Activated CD8-positive, alpha-beta memory T cell treated with anti-CD3 and anti-CD28 coated beads for 48 hours (primary cell): ENCODE measurements at regions not wholly inside any gene's neighbourhood (a gene's known extent, or its start where the extent isn't known, plus 50 kb on each side); places are given as distances from the start of the nearest gene placed in this dataset.
"Not testable (repeated sequence)": the region's sequence is repeated elsewhere in the genome, so short reads cannot be mapped to it uniquely, and the experiment has no call there.

Experiments used
- DNase-seq, 3 experiments: peaks; one replicate each; pipeline ENCODE4 v3.0.0-alpha.2; 2020; ENCODE audit warnings: low read depth in 2 of 3, low spot score in 2 of 3

DNA sequence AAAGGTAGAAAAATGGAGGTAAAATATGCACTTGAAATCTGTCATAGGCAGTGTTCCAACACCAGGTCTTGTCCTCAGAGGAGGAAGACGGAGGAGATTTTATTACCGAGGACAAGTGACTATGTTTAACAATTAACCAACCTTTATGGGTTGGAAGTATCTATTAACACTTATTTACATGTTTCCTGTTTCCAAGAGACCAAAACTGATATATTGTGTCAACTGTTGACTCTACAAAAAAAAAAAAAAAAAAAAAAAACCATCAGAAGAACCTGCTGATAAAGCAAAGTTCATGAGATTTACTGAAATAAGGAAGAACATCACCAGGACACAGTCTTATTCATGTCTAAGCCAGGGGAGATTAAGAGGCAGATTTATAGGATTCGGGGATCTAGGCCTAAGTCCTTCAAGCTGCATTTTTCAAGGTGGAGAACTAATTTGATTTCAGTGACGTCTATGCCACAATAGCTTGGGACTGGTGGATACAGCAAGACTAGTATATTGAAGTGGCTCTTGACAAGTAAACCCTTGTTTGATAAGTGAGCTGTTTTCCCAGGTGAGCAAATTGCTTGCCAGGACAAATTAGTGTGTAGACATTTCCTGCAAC, 126.6 kb upstream of the NAA20 start:
- DNase-seq = no peak

DNA sequence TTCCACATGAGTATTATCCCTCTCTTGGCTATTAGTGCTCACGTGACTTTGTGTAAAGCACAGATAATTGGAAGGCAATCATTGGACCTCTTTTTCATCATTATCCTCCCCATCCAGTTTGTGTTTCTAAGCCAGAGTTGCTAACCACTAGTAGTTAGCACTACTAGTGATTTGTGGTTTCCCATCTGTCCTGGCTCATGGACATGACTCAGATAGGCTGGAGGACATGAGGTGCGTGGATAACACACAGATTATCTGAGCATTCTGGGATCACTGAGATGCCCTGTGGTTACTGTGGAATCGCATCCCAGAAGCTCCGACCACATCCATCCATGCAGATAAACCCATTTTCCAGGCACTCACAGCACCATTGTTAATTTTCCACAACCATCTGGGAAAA, 123.8 kb upstream of the NAA20 start:
- no peak for DNase-seq

DNA sequence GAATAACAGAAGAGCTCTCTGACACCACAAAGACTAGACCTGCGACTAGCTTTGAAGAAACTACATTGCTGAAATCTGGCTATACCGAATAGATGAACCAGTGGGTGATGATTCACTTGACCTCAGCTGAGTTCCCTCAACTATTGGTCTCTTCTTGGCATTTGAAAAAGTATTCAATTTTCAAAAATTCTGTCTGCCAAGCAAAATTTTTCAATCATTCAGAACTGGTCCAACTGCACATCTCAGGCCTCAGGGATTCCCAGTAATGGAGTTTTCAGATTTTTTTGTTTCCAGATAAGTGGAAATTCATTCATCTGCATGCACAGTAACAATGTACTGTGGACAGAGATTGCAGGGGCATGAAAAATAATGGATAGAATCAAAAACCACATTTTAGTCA, 121.4 kb upstream of the NAA20 start:
- no peak for DNase-seq

DNA sequence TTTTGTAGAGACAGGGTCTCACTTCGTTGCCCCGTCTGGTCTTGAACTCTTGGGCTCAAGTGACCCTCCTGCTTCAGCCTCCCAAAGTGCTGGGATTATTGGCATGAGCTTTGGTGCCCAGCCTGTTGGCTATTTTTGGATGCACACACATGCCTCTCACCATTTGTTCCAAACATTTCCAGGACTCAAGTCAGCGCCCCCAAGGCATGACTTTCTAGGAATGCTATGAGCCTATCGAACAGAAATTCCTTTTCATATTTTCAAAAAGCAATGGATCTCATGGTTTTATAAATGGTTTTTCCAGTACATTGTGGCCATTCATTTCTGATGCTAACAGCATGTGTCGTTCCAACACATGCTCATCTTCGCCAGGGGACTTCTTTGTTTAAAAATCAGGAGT, 119.3 kb upstream of the NAA20 start:
- DNase-seq = no peak

DNA sequence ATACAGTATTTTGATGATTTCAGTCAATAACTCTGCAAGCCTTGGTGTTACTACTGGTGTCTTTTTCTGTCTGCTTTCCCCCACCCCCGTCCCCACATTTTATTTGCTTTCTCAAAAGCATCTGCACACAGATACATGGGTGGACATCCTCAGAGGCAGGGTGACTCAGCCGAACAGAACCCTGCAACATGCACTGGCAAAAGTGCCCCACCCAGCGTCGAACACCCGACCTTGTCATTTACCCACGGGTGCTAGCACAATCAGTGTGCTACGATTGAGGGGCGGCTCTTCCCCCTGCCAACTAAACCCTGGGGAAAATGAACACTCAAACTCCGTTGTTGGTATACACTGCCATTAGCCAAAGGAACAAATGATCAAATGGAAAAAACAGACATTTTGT, 115.9 kb upstream of the NAA20 start:
- DNase-seq = no peak

DNA sequence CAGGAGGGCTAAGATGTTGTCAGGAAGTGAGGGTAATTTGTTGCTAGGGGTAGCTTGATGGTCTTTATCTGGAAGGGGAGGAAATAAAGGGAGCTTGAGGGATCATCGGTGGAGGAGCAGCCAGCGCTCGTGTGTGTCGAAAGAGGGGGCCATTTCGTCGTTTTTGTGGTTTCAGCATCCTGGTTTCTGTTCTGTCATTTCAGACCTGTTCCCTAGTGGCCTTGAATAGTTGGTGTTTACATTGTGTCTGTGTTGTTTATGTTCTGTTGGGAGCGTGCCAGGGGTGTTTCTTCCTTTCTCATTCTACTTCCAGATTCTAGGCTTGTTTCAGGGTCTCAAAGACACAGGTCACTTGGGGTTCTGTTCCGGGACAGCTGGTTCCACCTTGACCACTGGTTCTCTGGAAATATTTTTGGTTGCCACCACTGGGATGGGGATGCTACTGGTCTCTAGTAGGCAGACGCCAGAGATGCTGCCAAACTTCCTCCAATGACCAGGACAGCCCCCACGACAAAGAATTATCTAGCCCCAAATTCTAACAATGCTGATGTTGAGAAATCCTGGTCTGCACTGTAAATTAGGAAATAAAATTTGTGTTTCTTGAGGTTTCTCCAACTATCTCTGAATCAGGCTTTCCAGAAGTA, 113.9 kb upstream of the NAA20 start:
- no peak for DNase-seq

DNA sequence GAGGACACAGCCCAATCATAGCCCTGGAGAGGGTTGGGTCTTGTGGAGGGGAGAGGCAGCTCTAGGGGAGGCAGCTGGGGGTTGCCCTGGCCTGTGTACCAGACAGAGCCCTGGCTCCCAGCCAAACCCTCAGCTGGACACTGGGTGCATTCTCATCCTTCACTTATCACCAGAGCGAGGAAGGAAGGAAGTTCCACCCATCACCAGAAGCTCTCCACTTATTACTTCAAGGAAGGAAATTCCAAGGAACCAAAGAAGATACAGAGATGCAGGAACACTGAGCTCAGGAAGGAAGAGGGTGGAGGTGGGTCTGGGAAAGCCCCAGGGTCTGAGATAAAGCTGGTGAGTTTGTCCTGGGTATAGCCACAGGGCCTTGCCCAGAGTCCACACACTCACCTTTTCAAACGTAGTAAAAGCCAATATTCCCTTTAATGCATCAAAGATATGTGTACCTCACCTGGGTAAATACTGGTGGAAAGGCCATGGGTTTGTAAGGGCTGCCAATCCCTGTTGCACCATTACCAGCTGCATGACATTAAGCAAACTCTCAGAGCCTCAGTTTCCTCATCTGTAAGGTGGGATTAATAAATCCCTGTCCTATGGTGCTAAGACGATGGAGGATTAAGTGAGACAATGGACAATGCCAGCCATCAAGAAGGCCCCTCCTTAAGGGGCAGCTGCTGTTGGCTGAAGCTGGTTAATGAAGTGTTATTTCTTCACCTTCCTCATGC, 109.7 kb upstream of the NAA20 start:
- no peak for DNase-seq

DNA sequence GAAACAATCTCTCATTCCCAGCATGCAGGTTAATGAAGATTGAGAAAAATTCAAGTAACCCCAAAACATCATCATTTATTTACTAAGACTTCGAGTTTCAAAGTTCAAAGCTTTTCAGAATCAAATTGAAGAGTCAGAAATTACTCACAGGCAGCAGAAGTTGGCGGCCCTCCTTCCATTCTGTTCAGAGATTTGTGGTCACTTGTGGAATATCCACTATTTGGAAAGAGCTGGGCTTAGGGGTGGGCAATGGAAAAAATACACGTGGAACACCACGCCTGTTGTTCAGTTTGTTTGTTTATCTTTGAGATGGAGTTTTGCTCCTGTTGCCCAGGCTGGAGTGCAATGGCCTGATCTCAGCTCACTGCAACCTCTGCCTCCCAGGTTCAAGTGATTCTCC, 108.6 kb upstream of the NAA20 start:
- no peak for DNase-seq

DNA sequence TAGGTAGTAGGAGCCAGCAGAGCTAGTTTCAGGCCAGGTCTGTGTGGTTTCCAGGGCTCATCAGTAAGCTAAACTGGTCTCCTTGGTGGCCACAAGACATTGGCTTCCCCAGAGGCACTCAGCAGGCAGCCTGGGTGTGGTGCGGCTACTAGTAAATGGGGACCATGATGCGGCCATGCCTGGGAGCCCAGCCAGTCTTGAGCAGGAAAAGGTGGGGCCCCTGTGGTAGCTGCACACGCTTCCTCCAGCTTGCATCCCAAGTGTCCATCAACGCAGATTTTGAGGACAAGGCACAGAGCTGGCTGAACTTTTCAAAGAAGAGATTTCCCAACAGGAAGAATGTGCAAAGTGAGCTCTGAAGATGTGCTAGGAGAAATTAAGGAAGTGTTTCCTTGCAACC, 107.4 kb upstream of the NAA20 start:
- DNase-seq = no peak

DNA sequence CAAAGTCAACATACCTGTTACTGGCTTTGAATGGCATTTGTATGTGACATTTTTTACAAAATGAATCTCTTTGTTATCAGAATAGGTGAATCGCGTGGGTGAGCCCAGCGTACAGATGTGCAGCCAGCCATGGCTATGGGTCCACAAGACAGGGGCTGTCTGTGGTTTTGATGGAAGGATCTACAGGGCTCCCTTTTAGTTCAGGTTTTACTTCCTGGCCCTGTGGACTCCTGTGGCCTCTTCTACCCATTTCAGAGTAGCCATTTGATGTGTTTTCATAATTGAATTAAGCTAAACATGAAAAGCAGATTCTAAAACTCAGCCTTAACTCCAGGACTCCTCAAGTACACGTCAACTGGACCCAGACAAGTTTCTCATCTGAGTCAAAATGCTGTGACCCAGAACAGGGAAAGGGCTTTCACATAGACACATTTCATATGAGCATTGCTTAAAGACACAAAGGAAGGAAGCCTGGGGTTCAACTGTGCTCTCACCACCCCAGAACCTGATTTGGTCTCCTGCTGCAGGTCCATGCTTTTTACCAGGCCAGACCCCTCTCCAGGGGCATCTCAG, 105.3 kb upstream of the NAA20 start:
- no peak for DNase-seq

DNA sequence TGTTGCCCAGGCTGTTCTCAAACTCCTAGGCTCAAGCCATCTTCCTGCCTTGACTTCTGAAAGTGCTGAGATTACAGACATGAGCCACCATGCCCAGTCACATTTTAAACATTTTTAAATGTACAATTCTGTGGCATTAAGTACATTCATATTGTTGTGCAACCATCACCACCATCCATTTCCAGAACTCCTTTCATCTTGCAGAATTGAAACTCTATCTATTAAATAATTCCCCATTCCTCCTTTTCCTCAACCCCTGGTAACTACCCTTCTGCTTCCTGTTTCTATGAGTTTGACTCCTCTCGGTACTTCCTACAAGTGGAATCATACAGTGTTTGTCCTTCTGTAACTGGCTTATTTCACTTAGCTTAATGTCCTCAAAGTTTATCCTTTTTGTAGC, 103.8 kb upstream of the NAA20 start:
- DNase-seq = no peak

DNA sequence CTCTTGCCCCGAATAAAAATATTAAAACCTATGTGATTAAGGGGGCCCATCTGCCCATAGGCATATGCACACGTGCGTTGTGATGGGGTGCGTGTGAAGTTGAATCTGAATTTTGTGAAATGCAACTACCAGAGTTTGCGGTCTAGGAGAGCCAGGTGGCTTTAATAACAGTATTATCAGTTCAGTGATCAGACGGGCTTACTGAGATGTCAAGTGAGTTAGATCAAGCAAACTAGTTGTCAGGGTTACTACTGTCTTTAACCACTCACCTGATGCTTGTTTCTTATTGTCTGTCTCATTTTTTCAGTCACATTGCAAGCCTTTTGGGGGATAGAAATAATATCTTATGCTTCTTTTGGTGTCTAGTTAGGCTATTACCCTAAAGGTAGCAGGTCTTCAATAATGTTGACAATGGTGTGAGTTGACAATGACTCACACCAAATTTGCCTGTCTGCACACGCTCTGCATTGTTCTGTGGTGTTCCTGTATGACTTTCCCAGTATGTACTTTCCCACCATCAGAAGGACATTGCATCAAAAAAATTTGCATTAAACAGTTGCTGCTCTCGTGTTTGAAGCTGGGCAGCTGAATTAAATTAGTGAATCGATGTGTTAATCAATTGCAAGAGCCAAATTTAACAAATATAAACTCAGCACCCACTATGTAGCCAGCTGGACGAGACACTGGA, 103.1 kb upstream of the NAA20 start:
- no peak for DNase-seq

DNA sequence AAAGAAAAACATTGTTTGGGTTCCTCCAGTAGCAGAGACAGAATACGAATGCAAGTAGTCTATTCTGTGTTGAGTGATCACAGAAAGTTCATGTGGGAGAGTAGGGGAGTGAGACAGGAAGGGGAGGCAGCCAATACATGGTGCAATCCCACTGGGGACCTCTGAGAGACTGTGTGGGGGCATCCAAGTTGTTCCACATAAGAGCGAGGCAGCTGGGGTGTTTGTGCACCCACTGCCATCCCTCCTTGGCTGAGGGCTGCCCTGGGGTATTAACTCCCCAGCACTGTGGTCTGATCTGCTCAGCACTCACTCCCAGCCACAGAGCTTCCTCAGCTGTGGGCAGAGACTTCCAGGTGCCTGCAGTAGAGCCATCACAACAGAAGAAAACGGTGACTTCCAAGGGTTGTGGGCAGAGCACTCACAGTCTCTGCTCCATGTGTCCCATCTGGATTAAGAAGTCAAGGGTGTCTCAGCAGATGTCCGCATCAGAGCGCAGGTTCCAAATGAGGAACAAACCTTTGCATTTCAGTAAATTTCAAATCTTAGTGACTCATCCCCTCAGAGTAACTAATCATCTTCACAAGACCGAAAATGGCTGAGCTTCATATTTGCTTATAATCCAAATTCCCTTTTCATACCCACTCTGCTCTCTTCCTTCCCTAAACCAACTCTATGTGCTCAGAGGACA, 101.9 kb upstream of the NAA20 start:
- no peak for DNase-seq

DNA sequence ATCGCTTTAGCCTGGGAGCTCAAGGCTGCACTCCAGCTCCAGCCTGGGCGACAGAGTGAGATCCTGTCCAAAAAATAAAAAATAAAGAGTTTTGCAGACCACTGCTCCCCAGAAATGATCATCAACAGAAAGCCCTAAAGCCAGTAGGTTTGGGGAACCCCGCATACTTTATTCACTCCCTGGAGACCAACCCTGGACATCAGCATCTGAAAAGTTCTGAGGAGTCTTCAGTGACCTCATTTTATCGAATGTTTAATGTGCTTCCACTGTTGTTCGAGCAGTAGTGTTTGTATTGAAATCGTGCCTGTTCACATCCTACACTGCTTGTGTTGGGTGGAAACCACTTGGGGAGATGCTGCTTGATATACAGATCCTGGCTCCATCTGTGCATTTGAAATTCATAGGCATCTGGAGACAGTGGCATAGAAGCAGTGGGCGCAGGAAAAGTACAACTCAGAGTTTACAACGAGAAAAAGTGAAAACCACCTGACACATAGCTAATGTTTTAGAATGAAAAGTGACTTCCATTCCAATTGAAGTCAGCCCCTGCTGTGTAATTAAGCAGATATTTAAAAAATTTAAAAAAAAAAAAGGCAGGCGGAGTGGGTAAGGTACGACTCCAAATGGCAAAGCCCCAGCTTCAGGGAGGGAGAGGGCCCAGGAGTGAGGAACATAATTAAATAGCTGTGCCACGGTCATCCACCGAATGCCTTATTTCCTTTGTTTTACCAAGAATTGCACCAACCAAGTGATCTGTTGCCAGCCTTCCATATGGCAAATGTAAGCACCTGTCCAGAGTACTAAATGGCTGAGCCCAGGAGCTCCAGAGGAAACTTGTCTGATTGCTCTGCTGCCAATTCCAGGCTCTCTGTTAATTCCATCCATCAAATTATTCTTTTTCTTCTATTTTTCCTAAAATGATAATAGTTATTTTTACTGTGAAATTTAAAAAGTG, 100.4 kb upstream of the NAA20 start:
- DNase-seq = no peak

DNA sequence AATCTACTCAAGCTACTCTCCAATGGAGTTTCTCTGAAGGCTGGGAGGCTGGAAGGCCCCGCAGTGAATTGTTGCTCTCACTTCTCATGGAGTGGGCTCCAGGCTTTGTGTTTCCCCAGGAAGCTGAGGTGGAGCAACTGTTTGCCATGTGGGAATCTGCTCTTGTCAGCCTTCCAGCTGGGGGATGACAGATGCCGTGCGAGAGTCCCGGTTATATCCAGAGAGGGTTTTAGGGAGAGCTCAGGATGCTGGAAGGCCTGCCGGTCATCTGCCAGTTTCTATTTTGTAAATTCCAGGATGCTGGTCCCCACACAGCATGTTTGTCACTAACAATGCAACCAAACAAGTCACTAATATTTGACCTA, 98.2 kb upstream of the NAA20 start:
- no peak for DNase-seq

DNA sequence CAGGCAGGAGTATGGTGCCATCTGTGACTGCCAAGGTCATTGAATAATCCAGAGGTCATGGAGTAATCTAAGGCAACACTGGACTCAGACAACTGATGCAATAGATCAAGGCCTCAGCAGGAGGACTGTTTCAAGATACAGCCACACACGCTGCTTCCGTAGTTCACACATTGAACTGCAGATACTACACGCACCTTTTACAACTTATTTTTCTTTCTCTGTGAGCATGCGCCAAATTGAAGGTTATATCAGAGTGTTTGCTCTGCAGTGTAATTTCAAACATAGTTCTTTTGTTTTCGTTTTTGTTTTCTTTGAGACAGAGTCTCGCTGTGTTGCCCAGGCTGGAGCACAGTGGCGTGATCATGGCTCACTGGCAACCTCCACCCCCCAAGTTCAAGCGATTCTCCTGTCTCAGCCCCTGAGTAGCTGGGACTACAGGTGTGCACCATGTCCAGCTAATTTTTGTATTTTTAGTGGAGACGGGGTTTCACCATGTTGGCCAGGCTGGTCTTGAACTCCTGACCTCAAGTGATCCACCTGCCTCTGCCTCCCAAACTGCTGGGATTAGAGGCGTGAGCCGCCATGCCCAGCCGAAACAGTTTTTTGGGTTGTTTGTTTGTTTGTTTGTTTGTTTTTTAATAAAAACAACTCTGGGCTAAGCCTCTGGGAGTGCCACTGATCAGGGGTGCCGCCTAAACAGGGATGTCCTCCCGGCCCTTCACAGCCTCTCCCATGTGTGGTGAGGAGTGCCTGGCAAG, 96.6 kb upstream of the NAA20 start:
- no peak for DNase-seq

DNA sequence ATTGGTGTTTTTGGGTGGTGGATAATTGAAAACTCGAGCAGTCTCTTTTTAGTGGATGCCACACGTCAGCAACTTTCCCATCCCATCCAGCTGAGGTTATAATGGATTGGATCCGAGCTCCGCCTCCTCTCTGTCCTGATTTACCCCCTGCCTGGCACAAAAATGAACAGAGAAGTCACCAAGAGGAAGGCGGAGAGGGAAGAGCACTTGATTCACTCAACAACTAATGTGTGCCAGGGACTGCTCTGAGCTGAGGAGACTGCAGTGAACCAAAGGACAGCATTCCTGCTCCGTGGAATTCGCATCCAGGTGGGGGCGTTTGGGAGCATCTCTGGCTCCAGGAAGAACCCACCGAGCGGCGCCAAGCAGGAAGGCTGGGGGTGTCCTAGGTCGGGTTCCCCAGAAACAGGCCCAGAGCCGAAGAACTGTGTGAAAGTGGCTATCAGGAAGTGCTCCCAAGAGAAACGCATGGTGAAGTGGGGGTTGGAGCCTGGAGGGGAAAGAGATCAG, 95.8 kb upstream of the NAA20 start:
- no peak for DNase-seq

DNA sequence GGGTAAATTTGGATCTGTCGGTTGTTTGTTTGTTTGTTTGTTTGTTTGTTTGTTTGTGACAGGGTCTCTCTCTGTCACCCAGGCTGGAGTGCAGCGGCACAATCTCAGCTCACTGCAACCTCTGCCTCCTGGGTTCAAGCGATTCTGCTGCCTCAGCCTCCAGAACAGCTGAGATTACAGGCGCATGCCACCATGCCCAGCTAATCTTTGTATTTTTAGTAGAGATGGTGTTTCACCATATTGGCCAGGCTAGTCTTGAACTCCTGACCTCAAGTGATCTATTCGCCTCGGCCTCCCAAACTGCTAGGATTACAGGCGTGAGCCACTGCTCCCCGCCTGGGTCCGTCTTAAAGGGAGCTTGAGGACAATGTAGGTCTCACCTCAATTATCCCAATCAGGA, 95.3 kb upstream of the NAA20 start:
- not testable (repeated sequence) for DNase-seq

DNA sequence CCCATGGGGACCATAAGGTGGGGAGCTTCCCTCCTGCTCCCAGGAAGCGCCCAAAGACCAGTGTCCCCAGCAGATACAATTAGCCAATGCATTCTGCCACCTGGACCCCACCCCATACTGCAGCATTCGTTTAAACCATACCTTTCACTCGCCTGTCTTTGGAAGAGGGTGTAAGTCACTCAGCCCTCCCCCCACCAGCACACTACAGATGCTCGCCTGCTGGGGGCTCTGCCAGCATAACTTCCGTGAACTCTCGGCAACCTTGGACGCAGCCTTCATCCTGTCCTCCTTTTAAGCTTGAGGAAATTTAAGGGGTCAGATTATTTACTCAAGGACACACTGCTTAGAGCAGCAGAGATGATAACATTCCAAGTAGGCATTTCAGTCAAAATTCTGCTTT, 94.4 kb upstream of the NAA20 start:
- no peak for DNase-seq
